Cardiac muscle cell (in vitro differentiated cells and primary cell): ENCODE measurements at regions not wholly inside any gene's neighbourhood (a gene's known extent, or its start where the extent isn't known, plus 50 kb on each side); places are given as distances from the start of the nearest gene placed in this dataset.

Experiments used
- DNase-seq, 2 donors: peaks; one replicate each; pipeline versions ENCODE4 v3.0.0 to v3.0.0-alpha.2; 2010 to 2017; ENCODE audit warnings: low read depth in 1 of 2, low spot score in 1 of 2
- H3K27ac ChIP-seq: fragments of 200-600 bp; sonication (generic); 2 replicates; pipeline ENCODE4 v1.5.1; 2016
- H3K27me3 ChIP-seq: fragments of 200-600 bp; sonication (generic); 2 replicates; pipeline ENCODE4 v1.6.0; 2016; ENCODE audit warnings: control low read depth
- H3K36me3 ChIP-seq: fragments of 200-600 bp; sonication (generic); 2 replicates; pipeline ENCODE4 v1.5.1; 2016; ENCODE audit warnings: control low read depth
- H3K4me1 ChIP-seq: fragments of 200-600 bp; sonication (generic); 2 replicates; pipeline ENCODE4 v1.8.1; 2017; ENCODE audit warnings: low read depth, mild to moderate bottlenecking, mixed run types
- H3K4me3 ChIP-seq: fragments of 200-600 bp; sonication (generic); 2 replicates; pipeline ENCODE4 v1.5.1; 2016; ENCODE audit warnings: mild to moderate bottlenecking
- H3K9me3 ChIP-seq: fragments of 200-600 bp; sonication (generic); 2 replicates; pipeline ENCODE4 v1.5.1; 2017; ENCODE audit warnings: low read depth, mild to moderate bottlenecking, control low read depth
- CTCF ChIP-seq: IDR thresholded peaks from 2 replicates; pipeline ENCODE4 v1.5.1; 2012; ENCODE audit warnings: low read depth, mild to moderate bottlenecking, low read length

GRCh38 chr9:28444637-28445036 lies 871.4 kb upstream of the C9orf72 start:
- H3K9me3 ChIP-seq = no peaks in the 10 kb centered on the region
- H3K27ac ChIP-seq = no peak overlapping the region
- no peaks in the 10 kb centered on the region for H3K27me3 ChIP-seq
- no peaks in the 10 kb centered on the region for H3K36me3 ChIP-seq
- TF ChIP-seq CTCF = no peak
- no peaks in the 10 kb centered on the region for H3K4me1 ChIP-seq
- no peak for DNase-seq
- H3K4me3 ChIP-seq = no peak overlapping the region

GRCh38 chr9:28445211-28445610 lies 871.9 kb upstream of the C9orf72 start:
- TF ChIP-seq CTCF = no peak

GRCh38 chr9:28453918-28454317 lies 880.6 kb upstream of the C9orf72 start:
- Histone ChIP-seq H3K27ac (no peak overlapping the region), H3K9me3 (no peaks in the 10 kb centered on the region), H3K27me3 (no peaks in the 10 kb centered on the region), H3K36me3 (no peaks in the 10 kb centered on the region), H3K4me1 (no peaks in the 10 kb centered on the region), H3K4me3 (no peak overlapping the region)
- no peak for TF ChIP-seq CTCF
- no peak for DNase-seq

More at GRCh38 chr9:28445211-28445610, 871.9 kb upstream of the C9orf72 start:
- Histone ChIP-seq H3K27ac (no peak overlapping the region), H3K9me3 (no peaks in the 10 kb centered on the region), H3K4me1 (no peaks in the 10 kb centered on the region), H3K4me3 (no peak overlapping the region), H3K27me3 (no peaks in the 10 kb centered on the region), H3K36me3 (no peaks in the 10 kb centered on the region)
- no peak for DNase-seq

- H3K4me1 ChIP-seq = no peaks in the 10 kb centered on the region
- no peak for TF ChIP-seq CTCF
- no peaks in the 10 kb centered on the region for H3K36me3 ChIP-seq
- H3K4me3 ChIP-seq = no peak overlapping the region
- DNase-seq = no peak
- no peaks in the 10 kb centered on the region for H3K9me3 ChIP-seq
- H3K27me3 ChIP-seq = no peaks in the 10 kb centered on the region
- no peak overlapping the region for H3K27ac ChIP-seq
These were observed 883.6 kb upstream of the C9orf72 start for GRCh38 chr9:28456861-28457260.

GRCh38 chr9:28464481-28465216 lies 891.4 kb upstream of the C9orf72 start:
- no peak overlapping the region for H3K27ac ChIP-seq

More at GRCh38 chr9:28464481-28465216, 891.4 kb upstream of the C9orf72 start:
- Histone ChIP-seq H3K27me3 (no peaks in the 10 kb centered on the region), H3K4me1 (no peaks in the 10 kb centered on the region), H3K4me3 (no peak overlapping the region), H3K9me3 (no peaks in the 10 kb centered on the region), H3K36me3 (no peaks in the 10 kb centered on the region)
- no peak for DNase-seq
- TF ChIP-seq CTCF = no peak
